ENCODE measurements at regions not wholly inside any gene's neighbourhood (a gene's known extent, or its start where the extent isn't known, plus 50 kb on each side); places are given as distances from the start of the nearest gene placed in this dataset.

DNA sequence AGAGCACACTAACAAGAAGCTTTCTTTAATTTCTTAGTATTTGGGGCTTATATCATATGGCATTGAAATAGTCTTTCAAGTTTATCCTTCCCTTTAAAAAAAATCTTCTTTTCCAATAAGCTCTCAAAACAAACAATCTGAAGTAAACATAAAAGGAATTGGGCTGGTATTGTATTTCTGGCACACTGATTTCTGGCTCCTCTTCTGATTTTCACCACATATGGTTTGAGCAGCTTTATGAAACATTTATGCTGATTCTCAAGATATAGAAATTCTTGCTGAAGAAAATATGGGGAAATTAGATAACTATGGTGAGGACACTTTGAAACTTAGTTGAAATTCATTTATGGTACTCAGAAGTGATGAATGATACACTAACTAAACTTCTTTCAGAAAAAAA lies 467.2 kb downstream of the TFAP2B start:
- H3K36me3 Mint-ChIP-seq (ENCODE audit: low read depth), result no peaks in the 10 kb centered on the region
- H3K4me1 Mint-ChIP-seq, result peaks cover 7% of the 10 kb centered on the region; the same call in 2 of the 3 replicates
- H3K27me3 Mint-ChIP-seq (ENCODE audit: insufficient read depth, low read depth, poor library complexity), result no peaks in the 10 kb centered on the region
- H3K4me1 ChIP-seq (ENCODE audit: insufficient read depth), result peaks cover 4% of the 10 kb centered on the region; the same call in 1 of the 2 replicates
- no peaks in the 10 kb centered on the region for H3K9me2 ChIP-seq (ENCODE audit: insufficient read depth)
- DNase-seq (ENCODE audit: low spot score), result no peak
- TF ChIP-seq EZH2phosphoT487 (IDR thresholded peaks at IDR 0.05; ENCODE audit: unreplicated experiment) (no peak), POLR2AphosphoS5 (IDR thresholded peaks at IDR 0.05; ENCODE audit: low read depth) (no peak), NANOG (IDR thresholded peaks at IDR 0.05; ENCODE audit: borderline replicate concordance) (no peak), EZH2 (IDR thresholded peaks at IDR 0.05; ENCODE audit: low read depth, unreplicated experiment) (no peak), STAT1 (IDR thresholded peaks at IDR 0.05; ENCODE audit: unreplicated experiment) (no peak), ZNF331 (CRISPR knock-in tag; IDR thresholded peaks at IDR 0.05; ENCODE audit: low read depth) (no peak), ZNF114 (CRISPR knock-in tag; IDR thresholded peaks at IDR 0.05) (no peak), CREB1 (CRISPR knock-in tag; IDR thresholded peaks at IDR 0.05; ENCODE audit: low read depth) (no peak), JUNB (IDR thresholded peaks at IDR 0.05; ENCODE audit: unreplicated experiment) (no peak)
- TF ChIP-seq, protein P1, sequence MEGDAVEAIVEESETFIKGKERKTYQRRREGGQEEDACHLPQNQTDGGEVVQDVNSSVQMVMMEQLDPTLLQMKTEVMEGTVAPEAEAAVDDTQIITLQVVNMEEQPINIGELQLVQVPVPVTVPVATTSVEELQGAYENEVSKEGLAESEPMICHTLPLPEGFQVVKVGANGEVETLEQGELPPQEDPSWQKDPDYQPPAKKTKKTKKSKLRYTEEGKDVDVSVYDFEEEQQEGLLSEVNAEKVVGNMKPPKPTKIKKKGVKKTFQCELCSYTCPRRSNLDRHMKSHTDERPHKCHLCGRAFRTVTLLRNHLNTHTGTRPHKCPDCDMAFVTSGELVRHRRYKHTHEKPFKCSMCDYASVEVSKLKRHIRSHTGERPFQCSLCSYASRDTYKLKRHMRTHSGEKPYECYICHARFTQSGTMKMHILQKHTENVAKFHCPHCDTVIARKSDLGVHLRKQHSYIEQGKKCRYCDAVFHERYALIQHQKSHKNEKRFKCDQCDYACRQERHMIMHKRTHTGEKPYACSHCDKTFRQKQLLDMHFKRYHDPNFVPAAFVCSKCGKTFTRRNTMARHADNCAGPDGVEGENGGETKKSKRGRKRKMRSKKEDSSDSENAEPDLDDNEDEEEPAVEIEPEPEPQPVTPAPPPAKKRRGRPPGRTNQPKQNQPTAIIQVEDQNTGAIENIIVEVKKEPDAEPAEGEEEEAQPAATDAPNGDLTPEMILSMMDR (conservative IDR thresholded peaks at IDR 0.05; ENCODE audit: low read depth in 2 of 2), result no peak
- TF ChIP-seq, protein P2, sequence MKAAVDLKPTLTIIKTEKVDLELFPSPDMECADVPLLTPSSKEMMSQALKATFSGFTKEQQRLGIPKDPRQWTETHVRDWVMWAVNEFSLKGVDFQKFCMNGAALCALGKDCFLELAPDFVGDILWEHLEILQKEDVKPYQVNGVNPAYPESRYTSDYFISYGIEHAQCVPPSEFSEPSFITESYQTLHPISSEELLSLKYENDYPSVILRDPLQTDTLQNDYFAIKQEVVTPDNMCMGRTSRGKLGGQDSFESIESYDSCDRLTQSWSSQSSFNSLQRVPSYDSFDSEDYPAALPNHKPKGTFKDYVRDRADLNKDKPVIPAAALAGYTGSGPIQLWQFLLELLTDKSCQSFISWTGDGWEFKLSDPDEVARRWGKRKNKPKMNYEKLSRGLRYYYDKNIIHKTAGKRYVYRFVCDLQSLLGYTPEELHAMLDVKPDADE (IDR thresholded peaks at IDR 0.05), result no peak
- TF ChIP-seq, protein P3, sequence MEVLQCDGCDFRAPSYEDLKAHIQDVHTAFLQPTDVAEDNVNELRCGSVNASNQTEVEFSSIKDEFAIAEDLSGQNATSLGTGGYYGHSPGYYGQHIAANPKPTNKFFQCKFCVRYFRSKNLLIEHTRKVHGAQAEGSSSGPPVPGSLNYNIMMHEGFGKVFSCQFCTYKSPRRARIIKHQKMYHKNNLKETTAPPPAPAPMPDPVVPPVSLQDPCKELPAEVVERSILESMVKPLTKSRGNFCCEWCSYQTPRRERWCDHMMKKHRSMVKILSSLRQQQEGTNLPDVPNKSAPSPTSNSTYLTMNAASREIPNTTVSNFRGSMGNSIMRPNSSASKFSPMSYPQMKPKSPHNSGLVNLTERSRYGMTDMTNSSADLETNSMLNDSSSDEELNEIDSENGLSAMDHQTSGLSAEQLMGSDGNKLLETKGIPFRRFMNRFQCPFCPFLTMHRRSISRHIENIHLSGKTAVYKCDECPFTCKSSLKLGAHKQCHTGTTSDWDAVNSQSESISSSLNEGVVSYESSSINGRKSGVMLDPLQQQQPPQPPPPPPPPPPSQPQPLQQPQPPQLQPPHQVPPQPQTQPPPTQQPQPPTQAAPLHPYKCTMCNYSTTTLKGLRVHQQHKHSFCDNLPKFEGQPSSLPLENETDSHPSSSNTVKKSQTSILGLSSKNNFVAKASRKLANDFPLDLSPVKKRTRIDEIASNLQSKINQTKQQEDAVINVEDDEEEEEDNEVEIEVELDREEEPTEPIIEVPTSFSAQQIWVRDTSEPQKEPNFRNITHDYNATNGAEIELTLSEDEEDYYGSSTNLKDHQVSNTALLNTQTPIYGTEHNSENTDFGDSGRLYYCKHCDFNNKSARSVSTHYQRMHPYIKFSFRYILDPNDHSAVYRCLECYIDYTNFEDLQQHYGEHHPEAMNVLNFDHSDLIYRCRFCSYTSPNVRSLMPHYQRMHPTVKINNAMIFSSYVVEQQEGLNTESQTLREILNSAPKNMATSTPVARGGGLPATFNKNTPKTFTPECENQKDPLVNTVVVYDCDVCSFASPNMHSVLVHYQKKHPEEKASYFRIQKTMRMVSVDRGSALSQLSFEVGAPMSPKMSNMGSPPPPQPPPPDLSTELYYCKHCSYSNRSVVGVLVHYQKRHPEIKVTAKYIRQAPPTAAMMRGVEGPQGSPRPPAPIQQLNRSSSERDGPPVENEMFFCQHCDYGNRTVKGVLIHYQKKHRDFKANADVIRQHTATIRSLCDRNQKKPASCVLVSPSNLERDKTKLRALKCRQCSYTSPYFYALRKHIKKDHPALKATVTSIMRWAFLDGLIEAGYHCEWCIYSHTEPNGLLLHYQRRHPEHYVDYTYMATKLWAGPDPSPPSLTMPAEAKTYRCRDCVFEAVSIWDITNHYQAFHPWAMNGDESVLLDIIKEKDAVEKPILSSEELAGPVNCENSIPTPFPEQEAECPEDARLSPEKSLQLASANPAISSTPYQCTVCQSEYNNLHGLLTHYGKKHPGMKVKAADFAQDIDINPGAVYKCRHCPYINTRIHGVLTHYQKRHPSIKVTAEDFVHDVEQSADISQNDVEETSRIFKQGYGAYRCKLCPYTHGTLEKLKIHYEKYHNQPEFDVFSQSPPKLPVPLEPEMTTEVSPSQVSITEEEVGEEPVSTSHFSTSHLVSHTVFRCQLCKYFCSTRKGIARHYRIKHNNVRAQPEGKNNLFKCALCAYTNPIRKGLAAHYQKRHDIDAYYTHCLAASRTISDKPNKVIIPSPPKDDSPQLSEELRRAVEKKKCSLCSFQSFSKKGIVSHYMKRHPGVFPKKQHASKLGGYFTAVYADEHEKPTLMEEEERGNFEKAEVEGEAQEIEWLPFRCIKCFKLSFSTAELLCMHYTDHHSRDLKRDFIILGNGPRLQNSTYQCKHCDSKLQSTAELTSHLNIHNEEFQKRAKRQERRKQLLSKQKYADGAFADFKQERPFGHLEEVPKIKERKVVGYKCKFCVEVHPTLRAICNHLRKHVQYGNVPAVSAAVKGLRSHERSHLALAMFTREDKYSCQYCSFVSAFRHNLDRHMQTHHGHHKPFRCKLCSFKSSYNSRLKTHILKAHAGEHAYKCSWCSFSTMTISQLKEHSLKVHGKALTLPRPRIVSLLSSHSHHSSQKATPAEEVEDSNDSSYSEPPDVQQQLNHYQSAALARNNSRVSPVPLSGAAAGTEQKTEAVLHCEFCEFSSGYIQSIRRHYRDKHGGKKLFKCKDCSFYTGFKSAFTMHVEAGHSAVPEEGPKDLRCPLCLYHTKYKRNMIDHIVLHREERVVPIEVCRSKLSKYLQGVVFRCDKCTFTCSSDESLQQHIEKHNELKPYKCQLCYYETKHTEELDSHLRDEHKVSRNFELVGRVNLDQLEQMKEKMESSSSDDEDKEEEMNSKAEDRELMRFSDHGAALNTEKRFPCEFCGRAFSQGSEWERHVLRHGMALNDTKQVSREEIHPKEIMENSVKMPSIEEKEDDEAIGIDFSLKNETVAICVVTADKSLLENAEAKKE (CRISPR knock-in tag; IDR thresholded peaks at IDR 0.05), result no peak
- TF ChIP-seq, protein P4, sequence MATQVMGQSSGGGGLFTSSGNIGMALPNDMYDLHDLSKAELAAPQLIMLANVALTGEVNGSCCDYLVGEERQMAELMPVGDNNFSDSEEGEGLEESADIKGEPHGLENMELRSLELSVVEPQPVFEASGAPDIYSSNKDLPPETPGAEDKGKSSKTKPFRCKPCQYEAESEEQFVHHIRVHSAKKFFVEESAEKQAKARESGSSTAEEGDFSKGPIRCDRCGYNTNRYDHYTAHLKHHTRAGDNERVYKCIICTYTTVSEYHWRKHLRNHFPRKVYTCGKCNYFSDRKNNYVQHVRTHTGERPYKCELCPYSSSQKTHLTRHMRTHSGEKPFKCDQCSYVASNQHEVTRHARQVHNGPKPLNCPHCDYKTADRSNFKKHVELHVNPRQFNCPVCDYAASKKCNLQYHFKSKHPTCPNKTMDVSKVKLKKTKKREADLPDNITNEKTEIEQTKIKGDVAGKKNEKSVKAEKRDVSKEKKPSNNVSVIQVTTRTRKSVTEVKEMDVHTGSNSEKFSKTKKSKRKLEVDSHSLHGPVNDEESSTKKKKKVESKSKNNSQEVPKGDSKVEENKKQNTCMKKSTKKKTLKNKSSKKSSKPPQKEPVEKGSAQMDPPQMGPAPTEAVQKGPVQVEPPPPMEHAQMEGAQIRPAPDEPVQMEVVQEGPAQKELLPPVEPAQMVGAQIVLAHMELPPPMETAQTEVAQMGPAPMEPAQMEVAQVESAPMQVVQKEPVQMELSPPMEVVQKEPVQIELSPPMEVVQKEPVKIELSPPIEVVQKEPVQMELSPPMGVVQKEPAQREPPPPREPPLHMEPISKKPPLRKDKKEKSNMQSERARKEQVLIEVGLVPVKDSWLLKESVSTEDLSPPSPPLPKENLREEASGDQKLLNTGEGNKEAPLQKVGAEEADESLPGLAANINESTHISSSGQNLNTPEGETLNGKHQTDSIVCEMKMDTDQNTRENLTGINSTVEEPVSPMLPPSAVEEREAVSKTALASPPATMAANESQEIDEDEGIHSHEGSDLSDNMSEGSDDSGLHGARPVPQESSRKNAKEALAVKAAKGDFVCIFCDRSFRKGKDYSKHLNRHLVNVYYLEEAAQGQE (IDR thresholded peaks at IDR 0.05; ENCODE audit: unreplicated experiment), result no peak
- no peak for ATAC-seq
- H2AFZ ChIP-seq, result no peak overlapping the region
- H3K4me2 ChIP-seq, result no peak overlapping the region
- H3K27ac Mint-ChIP-seq, result no peak overlapping the region
- no peaks in the 10 kb centered on the region for H3K27me3 ChIP-seq (ENCODE audit: insufficient read depth)
- no peaks in the 10 kb centered on the region for H3K79me2 ChIP-seq (replicated peaks; ENCODE audit: insufficient read depth)
- H3K4me3 Mint-ChIP-seq, result no peak overlapping the region
- H3K36me3 ChIP-seq (ENCODE audit: insufficient read depth), result no peaks in the 10 kb centered on the region
- no peak overlapping the region for H3K4me3 ChIP-seq
- no peaks in the 10 kb centered on the region for H4K20me1 ChIP-seq (replicated peaks; ENCODE audit: insufficient read depth)
- H3K9me3 Mint-ChIP-seq, result no peaks in the 10 kb centered on the region
- no peaks in the 10 kb centered on the region for H3F3A ChIP-seq (replicated peaks; ENCODE audit: low read depth)
- no peak overlapping the region for H3K27ac ChIP-seq (ENCODE audit: low read depth)
